Vagina (tissue), 2 donors: ENCODE measurements at regions not wholly inside any gene's neighbourhood (a gene's known extent, or its start where the extent isn't known, plus 50 kb on each side); places are given as distances from the start of the nearest gene placed in this dataset.

Experiments used
- DNase-seq, 2 donors: peaks; one replicate each; pipeline ENCODE4 v3.0.0-alpha.2; 2017; ENCODE audit errors: extremely low spot score in 2 of 2
- H3K27ac ChIP-seq: fragments of 200-600 bp; sonication (generic); one replicate; pipeline ENCODE4 v1.5.1; 2019
- H3K27me3 ChIP-seq: fragments of 200-600 bp; sonication (generic); one replicate; pipeline ENCODE4 v1.5.1; 2019
- H3K36me3 ChIP-seq, 2 donors: fragments of 200-600 bp; sonication (generic); one replicate each; pipeline ENCODE4 v1.5.1; 2017 to 2019
- H3K4me1 ChIP-seq: fragments of 200-600 bp; sonication (generic); one replicate; pipeline ENCODE4 v1.5.1; 2019
- H3K4me3 ChIP-seq, 2 donors: fragments of 200-600 bp; sonication (generic); 1 replicate in 1 of 2; 2 replicates in 1 of 2; pipeline ENCODE4 v1.5.1; 2016 to 2019
- H3K9me3 ChIP-seq: fragments of 200-600 bp; sonication (generic); one replicate; pipeline ENCODE4 v1.5.1; 2019
- CTCF ChIP-seq, 3 experiments: fragments of 450-650 bp in 2 of 3; fragments of 200-600 bp in 1 of 3; sonication (generic) in 1 of 3; IDR thresholded peaks; one replicate each; pipeline ENCODE4 v1.5.1; 2017 to 2019; ENCODE audit warnings: antibody characterized with exemption in 3 of 3, mild to moderate bottlenecking in 2 of 3, moderate library complexity in 2 of 3
- POLR2A ChIP-seq, 2 donors: fragments of 450-650 bp; IDR thresholded peaks; one replicate each; pipeline ENCODE4 v1.6.1; 2017; ENCODE audit warnings: antibody characterized with exemption in 2 of 2, mild to moderate bottlenecking in 2 of 2, moderate library complexity in 2 of 2
- POLR2AphosphoS5 ChIP-seq, 2 donors: sonication (generic); formaldehyde crosslinking; IDR thresholded peaks; one replicate each; pipeline ENCODE4 v1.9.0; 2017; ENCODE audit warnings: antibody characterized with exemption in 2 of 2, mild to moderate bottlenecking in 2 of 2, low read depth in 1 of 2; ENCODE audit not compliant: insufficient read depth in 1 of 2
- intact Hi-C: fragments of 100-400 bp; cut with DNase I; formaldehyde crosslinking; loops from one replicate; pipeline ENCODE4 v1.15.1; 2023

- Histone ChIP-seq H3K27me3 (no peaks in the 10 kb centered on the region), H3K36me3 (no peaks in the 10 kb centered on the region), H3K27ac (no peak overlapping the region), H3K9me3 (no peaks in the 10 kb centered on the region), H3K4me3 (no peak overlapping the region), H3K4me1 (no peaks in the 10 kb centered on the region)
- intact Hi-C loops: no loop called here
- no peak for DNase-seq
- TF ChIP-seq CTCF (IDR thresholded peaks at IDR 0.05): no peak
- no peak for TF ChIP-seq POLR2A (IDR thresholded peaks at IDR 0.05)
- TF ChIP-seq POLR2AphosphoS5 (IDR thresholded peaks at IDR 0.05; ENCODE audit: insufficient read depth in 1 of 2, low read depth in 1 of 2): no peak
These were observed 157.6 kb downstream of the SLC35B3 start for GRCh38 chr6:8277769-8278168.

- no peak for DNase-seq
- Histone ChIP-seq H3K4me1 (no peaks in the 10 kb centered on the region), H3K27ac (no peak overlapping the region), H3K9me3 (no peaks in the 10 kb centered on the region), H3K4me3 (no peak overlapping the region), H3K36me3 (no peaks in the 10 kb centered on the region), H3K27me3 (no peaks in the 10 kb centered on the region)
- intact Hi-C loops: no loop called here
- TF ChIP-seq POLR2A (IDR thresholded peaks at IDR 0.05): no peak
- no peak for TF ChIP-seq CTCF (IDR thresholded peaks at IDR 0.05)
- no peak for TF ChIP-seq POLR2AphosphoS5 (IDR thresholded peaks at IDR 0.05; ENCODE audit: insufficient read depth in 1 of 2, low read depth in 1 of 2)
These were observed 159.2 kb downstream of the SLC35B3 start for GRCh38 chr6:8276148-8276547.

- TF ChIP-seq POLR2AphosphoS5 (IDR thresholded peaks at IDR 0.05; ENCODE audit: insufficient read depth in 1 of 2, low read depth in 1 of 2) (no peak), CTCF (IDR thresholded peaks at IDR 0.05) (no peak), POLR2A (IDR thresholded peaks at IDR 0.05) (no peak)
- DNase-seq: no peak
- no peak overlapping the region for H3K27ac ChIP-seq
- H3K9me3 ChIP-seq: no peaks in the 10 kb centered on the region
- no peaks in the 10 kb centered on the region for H3K4me1 ChIP-seq
- no peaks in the 10 kb centered on the region for H3K36me3 ChIP-seq
- H3K4me3 ChIP-seq: no peak overlapping the region
- intact Hi-C loops: no loop called here
- no peaks in the 10 kb centered on the region for H3K27me3 ChIP-seq
These were observed 159.7 kb downstream of the SLC35B3 start for GRCh38 chr6:8275667-8276066.

GRCh38 chr6:8274226-8274625 is 161.1 kb downstream of the SLC35B3 start:
- intact Hi-C loops: no loop called here
- no peaks in the 10 kb centered on the region for H3K27me3 ChIP-seq
- H3K27ac ChIP-seq: no peak overlapping the region
- no peaks in the 10 kb centered on the region for H3K4me1 ChIP-seq
- no peak for DNase-seq
- no peaks in the 10 kb centered on the region for H3K9me3 ChIP-seq
- H3K36me3 ChIP-seq: no peaks in the 10 kb centered on the region
- TF ChIP-seq POLR2A (IDR thresholded peaks at IDR 0.05) (no peak), CTCF (IDR thresholded peaks at IDR 0.05) (no peak), POLR2AphosphoS5 (IDR thresholded peaks at IDR 0.05; ENCODE audit: insufficient read depth in 1 of 2, low read depth in 1 of 2) (no peak)
- no peak overlapping the region for H3K4me3 ChIP-seq

GRCh38 chr6:8269872-8270454 is 165.4 kb downstream of the SLC35B3 start:
- H3K27me3 ChIP-seq: no peaks in the 10 kb centered on the region
- H3K4me3 ChIP-seq: no peak overlapping the region
- no peaks in the 10 kb centered on the region for H3K9me3 ChIP-seq
- no peaks in the 10 kb centered on the region for H3K36me3 ChIP-seq
- TF ChIP-seq POLR2A (IDR thresholded peaks at IDR 0.05) (no peak), POLR2AphosphoS5 (IDR thresholded peaks at IDR 0.05; ENCODE audit: insufficient read depth in 1 of 2, low read depth in 1 of 2) (no peak), CTCF (IDR thresholded peaks at IDR 0.05) (no peak)
- intact Hi-C loops: no loop called here
- H3K27ac ChIP-seq: no peak overlapping the region
- DNase-seq: no peak
- no peaks in the 10 kb centered on the region for H3K4me1 ChIP-seq
